HEK293 (cell line): ENCODE measurements at regions not wholly inside any gene's neighbourhood (a gene's known extent, or its start where the extent isn't known, plus 50 kb on each side); places are given as distances from the start of the nearest gene placed in this dataset.
"Not testable (repeated sequence)": the region's sequence is repeated elsewhere in the genome, so short reads cannot be mapped to it uniquely, and the experiment has no call there.

ENCODE experiments used
- CTCF ChIA-PET: fragments of 350-600 bp; formaldehyde crosslinking; extraction: SDS; loops from one replicate; lab custom pipeline; 2021; ENCODE audit warnings: antibody characterized with exemption; lab: Yijun Ruan, JAX
- POLR2A ChIA-PET: fragments of 300-600 bp; formaldehyde crosslinking; extraction: SDS; loops from one replicate; lab custom pipeline; 2020; ENCODE audit warnings: antibody characterized with exemption, inconsistent platforms; lab: Yijun Ruan, JAX
- H3K27ac ChIP-seq: fragments of 200-500 bp; sonication (Bioruptor generic); 2 replicates; pipeline ENCODE4 v1.5.1; 2014; ENCODE audit warnings: low read depth, low read length, control low read depth, inconsistent platforms; ENCODE audit errors: extremely low read depth
- H3K36me3 ChIP-seq, 2 experiments: fragments of 200-500 bp in 1 of 2; sonication (Bioruptor generic) in 1 of 2; 1 replicate in 1 of 2; 2 replicates in 1 of 2; pipeline ENCODE4 v1.5.1; 2014 to 2017; ENCODE audit warnings: inconsistent platforms in 2 of 2, low read length in 2 of 2; ENCODE audit not compliant: control insufficient read depth in 2 of 2, insufficient read depth in 1 of 2
- H3K4me1 ChIP-seq: fragments of 200-500 bp; sonication (Bioruptor generic); 2 replicates; pipeline ENCODE4 v1.5.1; 2014; ENCODE audit warnings: mild to moderate bottlenecking, low read length, inconsistent platforms; ENCODE audit not compliant: control insufficient read depth, insufficient read depth
- H3K4me3 ChIP-seq: 2 replicates; pipeline ENCODE4 v1.5.1; 2011; ENCODE audit warnings: low read depth, mild to moderate bottlenecking, control low read depth, low read length, moderate library complexity
- H3K9me3 ChIP-seq: fragments of 200-500 bp; sonication (Bioruptor generic); 2 replicates; pipeline ENCODE4 v1.5.1; 2014; ENCODE audit warnings: low read depth, low read length, inconsistent platforms; ENCODE audit not compliant: control insufficient read depth, insufficient read depth
- FEZF1 ChIP-seq: fragments of 450-650 bp; formaldehyde crosslinking; IDR thresholded peaks from 2 replicates; pipeline ENCODE4 v1.5.1; 2016; ENCODE audit warnings: missing biosample characterization, missing genetic modification characterization
- GLI4 ChIP-seq: fragments of 450-650 bp; formaldehyde crosslinking; IDR thresholded peaks from 2 replicates; pipeline ENCODE4 v1.5.1; 2016; ENCODE audit warnings: missing biosample characterization, missing genetic modification characterization
- HIC1 ChIP-seq: fragments of 450-650 bp; formaldehyde crosslinking; IDR thresholded peaks from 2 replicates; pipeline ENCODE4 v1.5.1; 2016; ENCODE audit warnings: missing biosample characterization, missing genetic modification characterization
- MYNN ChIP-seq: fragments of 450-650 bp; formaldehyde crosslinking; IDR thresholded peaks from 2 replicates; pipeline ENCODE4 v1.5.1; 2016; ENCODE audit warnings: missing biosample characterization, missing genetic modification characterization, borderline replicate concordance
- PRDM1 ChIP-seq: fragments of 450-650 bp; formaldehyde crosslinking; IDR thresholded peaks from 2 replicates; pipeline ENCODE4; 2016; ENCODE audit warnings: missing biosample characterization, missing genetic modification characterization
- SCRT1 ChIP-seq: fragments of 450-650 bp; formaldehyde crosslinking; IDR thresholded peaks from 2 replicates; pipeline ENCODE4 v1.5.1; 2016; ENCODE audit warnings: missing biosample characterization, missing genetic modification characterization, borderline replicate concordance
- SP2 ChIP-seq: fragments of 450-650 bp; formaldehyde crosslinking; IDR thresholded peaks from 2 replicates; pipeline ENCODE4 v1.5.1; 2016; ENCODE audit warnings: missing biosample characterization, missing genetic modification characterization
- ZBTB1 ChIP-seq: fragments of 450-650 bp; formaldehyde crosslinking; IDR thresholded peaks from 2 replicates; pipeline ENCODE4 v1.5.1; 2016; ENCODE audit warnings: missing biosample characterization, missing genetic modification characterization
- ZBTB20 ChIP-seq: fragments of 450-650 bp; formaldehyde crosslinking; IDR thresholded peaks from 2 replicates; pipeline ENCODE4 v1.5.1; 2016; ENCODE audit warnings: missing biosample characterization, missing genetic modification characterization
- ZIC2 ChIP-seq: fragments of 450-650 bp; formaldehyde crosslinking; IDR thresholded peaks from 2 replicates; pipeline ENCODE4 v1.5.1; 2016; ENCODE audit warnings: missing biosample characterization, missing genetic modification characterization
- ZNF302 ChIP-seq: fragments of 450-650 bp; formaldehyde crosslinking; IDR thresholded peaks from 2 replicates; pipeline ENCODE4 v1.5.1; 2016; ENCODE audit warnings: missing biosample characterization, missing genetic modification characterization, low read depth
- ZNF341 ChIP-seq: fragments of 450-650 bp; formaldehyde crosslinking; IDR thresholded peaks from 2 replicates; pipeline ENCODE4; 2016; ENCODE audit warnings: low read depth, missing biosample characterization, missing genetic modification characterization
- ZNF354C ChIP-seq: fragments of 450-650 bp; formaldehyde crosslinking; IDR thresholded peaks from 2 replicates; pipeline ENCODE4 v1.5.1; 2016; ENCODE audit warnings: missing biosample characterization, missing genetic modification characterization, low read depth, borderline replicate concordance
- ZNF37A ChIP-seq: fragments of 450-650 bp; IDR thresholded peaks from 2 replicates; pipeline ENCODE4 v1.5.1; 2018; ENCODE audit warnings: missing biosample characterization, missing genetic modification characterization
- ZNF488 ChIP-seq: fragments of 450-650 bp; formaldehyde crosslinking; IDR thresholded peaks from 2 replicates; pipeline ENCODE4 v1.5.1; 2016; ENCODE audit warnings: missing biosample characterization, missing genetic modification characterization
- ZNF513 ChIP-seq: fragments of 450-650 bp; IDR thresholded peaks from 2 replicates; pipeline ENCODE4 v1.5.1; 2018; ENCODE audit warnings: missing biosample characterization, missing genetic modification characterization
- ZNF561 ChIP-seq: fragments of 450-650 bp; IDR thresholded peaks from 2 replicates; pipeline ENCODE4 v1.5.1; 2018; ENCODE audit warnings: missing biosample characterization, missing genetic modification characterization, borderline replicate concordance
- ZNF610 ChIP-seq: fragments of 450-650 bp; formaldehyde crosslinking; IDR thresholded peaks from 2 replicates; pipeline ENCODE4 v1.5.1; 2016; ENCODE audit warnings: missing biosample characterization, missing genetic modification characterization, borderline replicate concordance
- ZNF660 ChIP-seq: fragments of 450-650 bp; IDR thresholded peaks from 2 replicates; pipeline ENCODE4 v1.5.1; 2018; ENCODE audit warnings: missing biosample characterization, mild to moderate bottlenecking, missing genetic modification characterization
- ZNF664 ChIP-seq: fragments of 450-650 bp; formaldehyde crosslinking; IDR thresholded peaks from 2 replicates; pipeline ENCODE4 v1.5.1; 2016; ENCODE audit warnings: missing biosample characterization, missing genetic modification characterization
- ZNF768 ChIP-seq: fragments of 450-650 bp; formaldehyde crosslinking; IDR thresholded peaks from 2 replicates; pipeline ENCODE4 v1.5.1; 2018; ENCODE audit warnings: missing biosample characterization, mild to moderate bottlenecking, missing genetic modification characterization
- ZNF837 ChIP-seq: fragments of 450-650 bp; formaldehyde crosslinking; IDR thresholded peaks from 2 replicates; pipeline ENCODE4 v1.5.1; 2016; ENCODE audit warnings: missing biosample characterization, missing genetic modification characterization
- ZSCAN5A ChIP-seq: fragments of 450-650 bp; formaldehyde crosslinking; IDR thresholded peaks from 2 replicates; pipeline ENCODE4 v1.5.1; 2016; ENCODE audit warnings: missing biosample characterization, missing genetic modification characterization

- CTCF ChIA-PET = no interaction called here
- Histone ChIP-seq H3K27ac (no peak overlapping the region), H3K4me3 (no peak overlapping the region)
- TF ChIP-seq ZNF664 (tag by site-specific recombination) = no peak
- no peak for TF ChIP-seq PRDM1 (tag by site-specific recombination)
- TF ChIP-seq ZNF660 (tag by site-specific recombination) = no peak
- TF ChIP-seq ZBTB1 (tag by site-specific recombination) = no peak
- no peak for TF ChIP-seq ZBTB20 (tag by site-specific recombination)
- TF ChIP-seq ZNF561 (tag by site-specific recombination) = no peak
- TF ChIP-seq FEZF1 (tag by site-specific recombination) = no peak
- no peak for TF ChIP-seq ZNF768
- TF ChIP-seq GLI4 (tag by site-specific recombination) = no peak
- TF ChIP-seq, all 188 proteins: peak for 0
- Histone ChIP-seq H3K36me3 (no peaks in the 10 kb centered on the region), H3K9me3 (no peaks in the 10 kb centered on the region), H3K4me1 (no peaks in the 10 kb centered on the region)
- POLR2A ChIA-PET = no interaction called here
Observed at GRCh38 chr16:26827386-26827785, 239.3 kb upstream of the C16orf82 start.

- no peaks in the 10 kb centered on the region for H3K9me3 ChIP-seq
- H3K4me1 ChIP-seq = no peaks in the 10 kb centered on the region
- H3K4me3 ChIP-seq = no peak overlapping the region
- POLR2A ChIA-PET = no interaction called here
- TF ChIP-seq SCRT1 (tag by site-specific recombination) (no peak), ZNF354C (tag by site-specific recombination) (no peak), ZIC2 (peak; percentile 73), ZNF610 (tag by site-specific recombination) (no peak)
- TF ChIP-seq, all 188 proteins: peak for 1
- Histone ChIP-seq H3K27ac (no peak overlapping the region), H3K36me3 (no peaks in the 10 kb centered on the region)
- CTCF ChIA-PET = interaction anchor here (0.7 kb wide), 1 partner anchor 939 kb away, joined by 3 read pairs; no protein-coding TSS in a partner anchor
Observed at GRCh38 chr16:26830428-26831127, 236.1 kb upstream of the C16orf82 start.

- CTCF ChIA-PET, POLR2A ChIA-PET, H3K36me3 ChIP-seq, H3K4me3 ChIP-seq, H3K27ac ChIP-seq, H3K4me1 ChIP-seq, H3K9me3 ChIP-seq: not testable (repeated sequence)
Observed at GRCh38 chr16:26836114-26836513, 230.6 kb upstream of the C16orf82 start.

- Histone ChIP-seq H3K36me3 (no peaks in the 10 kb centered on the region), H3K9me3 (no peaks in the 10 kb centered on the region), H3K4me3 (no peak overlapping the region), H3K4me1 (no peaks in the 10 kb centered on the region), H3K27ac (no peak overlapping the region)
- ChIA-PET CTCF (no interaction called here), POLR2A (no interaction called here)
- no peak for TF ChIP-seq ZNF302 (tag by site-specific recombination)
- no peak for TF ChIP-seq ZNF37A (tag by site-specific recombination)
- no peak for TF ChIP-seq SP2 (tag by site-specific recombination)
- TF ChIP-seq MYNN (tag by site-specific recombination) = no peak
- no peak for TF ChIP-seq ZSCAN5A (tag by site-specific recombination)
- no peak for TF ChIP-seq ZNF341 (tag by site-specific recombination)
- TF ChIP-seq ZNF837 (tag by site-specific recombination) = no peak
- TF ChIP-seq HIC1 = no peak
- no peak for TF ChIP-seq ZNF513 (tag by site-specific recombination)
- TF ChIP-seq ZNF488 = no peak
Observed at GRCh38 chr16:26838931-26839330, 227.8 kb upstream of the C16orf82 start.
